ENCODE measurements at regions not wholly inside any gene's neighbourhood (a gene's known extent, or its start where the extent isn't known, plus 50 kb on each side); places are given as distances from the start of the nearest gene placed in this dataset.

- RAD21 ChIA-PET (ENCODE audit: low non-redundant PET in 1 of 2, low total read pairs in 2 of 2, uncharacterized antibody in 2 of 2, unreplicated experiment in 2 of 2): no interaction called here
- Histone ChIP-seq H3K36me3 (ENCODE audit: control insufficient read depth in 1 of 2, insufficient read depth in 2 of 2, low read length in 2 of 2) (no peaks in the 10 kb centered on the region), H3K4me3 (replicated peaks in 1 of 2; ENCODE audit: low read depth in 1 of 2, low read length in 2 of 2) (no peak overlapping the region), H3K4me1 (ENCODE audit: control insufficient read depth in 1 of 2, insufficient read depth in 2 of 2, low read length in 2 of 2) (no peaks in the 10 kb centered on the region), H3K4me2 (ENCODE audit: low read length) (no peak overlapping the region), H4K20me1 (ENCODE audit: insufficient read depth) (no peaks in the 10 kb centered on the region), H3K27ac (ENCODE audit: low read depth, low read length) (no peak overlapping the region), H3K9ac (ENCODE audit: low read length) (no peak overlapping the region), H3K79me2 (ENCODE audit: insufficient read depth, low read length) (no peaks in the 10 kb centered on the region), H3K27me3 (ENCODE audit: insufficient read depth, low read length) (0 out of 2 replicates have a peak, but pooled peaks cover 2% of the 10 kb centered on the region), H2AFZ (ENCODE audit: low read depth, low read length, poor library complexity, severe bottlenecking) (no peak overlapping the region), H3K9me2 (ENCODE audit: insufficient read depth) (no peaks in the 10 kb centered on the region), H3K9me3 (ENCODE audit: control insufficient read depth in 1 of 2, insufficient read depth in 1 of 2, low read depth in 1 of 2, low read length in 2 of 2) (no peaks in the 10 kb centered on the region)
- CTCF ChIA-PET: no interaction called here
- ATAC-seq (no peak), DNase-seq (ENCODE audit: low read depth, low spot score) (no peak)
- intact Hi-C loops (cut with micrococcal nuclease): no loop called here
- no TSS peak for BruUV-seq (replicated peaks)
- POLR2A ChIA-PET: no interaction called here
- TF ChIP-seq EZH2phosphoT487 (IDR thresholded peaks at IDR 0.05; ENCODE audit: borderline replicate concordance) (no peak), CEBPB (IDR thresholded peaks at IDR 0.05; ENCODE audit: low read depth) (no peak), CBX3 (IDR thresholded peaks at IDR 0.05; ENCODE audit: low read depth) (no peak)
Observed at GRCh38 chr18:25604196-25604893, 252.4 kb upstream of the ZNF521 start.

DNA sequence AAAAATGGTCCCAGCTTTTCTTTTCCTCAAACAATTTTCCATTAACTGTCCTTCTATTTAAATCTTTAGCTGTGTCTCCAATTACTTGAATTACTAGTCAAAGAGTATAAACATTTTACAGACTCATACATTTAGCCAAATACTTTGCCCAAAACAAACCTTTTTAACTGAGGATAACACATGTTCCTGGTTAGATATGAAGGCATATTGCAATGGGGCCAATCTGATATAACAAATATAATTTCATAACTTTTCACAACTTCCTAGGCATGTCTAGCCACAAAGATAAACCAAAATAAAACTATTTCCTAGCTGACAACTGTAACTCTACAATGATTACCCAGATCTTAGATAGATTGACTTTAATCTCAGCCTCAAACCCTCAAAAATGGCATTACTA is 247.5 kb upstream of the ZNF521 start:
- Histone ChIP-seq H3K9me2 (ENCODE audit: insufficient read depth) (no peaks in the 10 kb centered on the region), H3K4me3 (replicated peaks in 1 of 2; ENCODE audit: low read depth in 1 of 2, low read length in 2 of 2) (no peak overlapping the region), H3K79me2 (ENCODE audit: insufficient read depth, low read length) (no peaks in the 10 kb centered on the region), H3K9ac (ENCODE audit: low read length) (no peak overlapping the region), H2AFZ (ENCODE audit: low read depth, low read length, poor library complexity, severe bottlenecking) (no peak overlapping the region), H3K27ac (ENCODE audit: low read depth, low read length) (no peak overlapping the region), H3K9me3 (ENCODE audit: control insufficient read depth in 1 of 2, insufficient read depth in 1 of 2, low read depth in 1 of 2, low read length in 2 of 2) (no peaks in the 10 kb centered on the region), H3K4me1 (ENCODE audit: control insufficient read depth in 1 of 2, insufficient read depth in 2 of 2, low read length in 2 of 2) (no peaks in the 10 kb centered on the region), H3K36me3 (ENCODE audit: control insufficient read depth in 1 of 2, insufficient read depth in 2 of 2, low read length in 2 of 2) (no peaks in the 10 kb centered on the region), H3K4me2 (ENCODE audit: low read length) (no peak overlapping the region), H3K27me3 (ENCODE audit: insufficient read depth, low read length) (0 out of 2 replicates have a peak, but pooled peaks cover 2% of the 10 kb centered on the region), H4K20me1 (ENCODE audit: insufficient read depth) (no peaks in the 10 kb centered on the region)
- POLR2A ChIA-PET: no interaction called here
- DNase-seq (ENCODE audit: low read depth, low spot score) (no peak), ATAC-seq (no peak)
- intact Hi-C loops (cut with micrococcal nuclease): no loop called here
- CTCF ChIA-PET: no interaction called here
- RAD21 ChIA-PET (ENCODE audit: low non-redundant PET in 1 of 2, low total read pairs in 2 of 2, uncharacterized antibody in 2 of 2, unreplicated experiment in 2 of 2): no interaction called here
- BruUV-seq (replicated peaks): no TSS peak
- TF ChIP-seq EGR1 (IDR thresholded peaks at IDR 0.05; ENCODE audit: low read depth) (no peak), RAD21 (IDR thresholded peaks at IDR 0.05; ENCODE audit: low read depth) (no peak), EZH2phosphoT487 (IDR thresholded peaks at IDR 0.05; ENCODE audit: borderline replicate concordance) (no peak), SP1 (IDR thresholded peaks at IDR 0.05; ENCODE audit: low read depth) (no peak), ATF3 (IDR thresholded peaks at IDR 0.05) (no peak), SIN3A (IDR thresholded peaks at IDR 0.05; ENCODE audit: low read depth) (no peak), POLR2AphosphoS5 (IDR thresholded peaks at IDR 0.05; ENCODE audit: low read depth, low read length) (no peak), YY1 (IDR thresholded peaks at IDR 0.05; ENCODE audit: extremely low read depth, insufficient replicate concordance, low read depth, low read length) (no peak), CEBPB (IDR thresholded peaks at IDR 0.05; ENCODE audit: low read depth) (no peak), REST (IDR thresholded peaks at IDR 0.05; ENCODE audit: low read depth) (no peak), ZNF274 (IDR thresholded peaks at IDR 0.05; ENCODE audit: low read depth, low read length) (no peak)
- TF ChIP-seq, protein P1, sequence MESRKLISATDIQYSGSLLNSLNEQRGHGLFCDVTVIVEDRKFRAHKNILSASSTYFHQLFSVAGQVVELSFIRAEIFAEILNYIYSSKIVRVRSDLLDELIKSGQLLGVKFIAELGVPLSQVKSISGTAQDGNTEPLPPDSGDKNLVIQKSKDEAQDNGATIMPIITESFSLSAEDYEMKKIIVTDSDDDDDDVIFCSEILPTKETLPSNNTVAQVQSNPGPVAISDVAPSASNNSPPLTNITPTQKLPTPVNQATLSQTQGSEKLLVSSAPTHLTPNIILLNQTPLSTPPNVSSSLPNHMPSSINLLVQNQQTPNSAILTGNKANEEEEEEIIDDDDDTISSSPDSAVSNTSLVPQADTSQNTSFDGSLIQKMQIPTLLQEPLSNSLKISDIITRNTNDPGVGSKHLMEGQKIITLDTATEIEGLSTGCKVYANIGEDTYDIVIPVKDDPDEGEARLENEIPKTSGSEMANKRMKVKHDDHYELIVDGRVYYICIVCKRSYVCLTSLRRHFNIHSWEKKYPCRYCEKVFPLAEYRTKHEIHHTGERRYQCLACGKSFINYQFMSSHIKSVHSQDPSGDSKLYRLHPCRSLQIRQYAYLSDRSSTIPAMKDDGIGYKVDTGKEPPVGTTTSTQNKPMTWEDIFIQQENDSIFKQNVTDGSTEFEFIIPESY (IDR thresholded peaks at IDR 0.05; ENCODE audit: extremely low read depth, insufficient replicate concordance, low read length): no peak
- TF ChIP-seq, protein P2, sequence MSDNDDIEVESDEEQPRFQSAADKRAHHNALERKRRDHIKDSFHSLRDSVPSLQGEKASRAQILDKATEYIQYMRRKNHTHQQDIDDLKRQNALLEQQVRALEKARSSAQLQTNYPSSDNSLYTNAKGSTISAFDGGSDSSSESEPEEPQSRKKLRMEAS (IDR thresholded peaks at IDR 0.05): no peak

Measured in HCT116 (cell line).